Liver (tissue), 3 donors: ENCODE measurements at regions not wholly inside any gene's neighbourhood (a gene's known extent, or its start where the extent isn't known, plus 50 kb on each side); places are given as distances from the start of the nearest gene placed in this dataset.

ENCODE experiments used
- ATF3 ChIP-seq: IDR thresholded peaks from 2 replicates; pipeline ENCODE4 v1.6.1; 2016; ENCODE audit warnings: antibody characterized with exemption
- CTCF ChIP-seq: fragments of 150-350 bp; IDR thresholded peaks from 2 replicates; pipeline ENCODE4 v1.5.1; 2017; ENCODE audit warnings: improper control_type of control experiment, low read depth, low read length; ENCODE audit not compliant: missing input control
- EGR1 ChIP-seq, 2 donors: IDR thresholded peaks; 2 replicates each; pipeline ENCODE4 v1.6.1; 2016 to 2018; ENCODE audit warnings: antibody characterized with exemption in 2 of 2, low read depth in 2 of 2
- FOXA1 ChIP-seq: IDR thresholded peaks from 2 replicates; pipeline ENCODE4 v1.6.1; 2016; ENCODE audit warnings: antibody characterized with exemption
- GABPA ChIP-seq, 2 donors: IDR thresholded peaks in 1 of 2; conservative IDR thresholded peaks in 1 of 2; 2 replicates each; pipeline ENCODE4 v1.6.1; 2016; ENCODE audit warnings: antibody characterized with exemption in 2 of 2, mild to moderate bottlenecking in 1 of 2, moderate library complexity in 1 of 2
- HNF4A ChIP-seq, 2 donors: conservative IDR thresholded peaks; 2 replicates each; pipeline ENCODE4 v1.6.1; 2016; ENCODE audit warnings: antibody characterized with exemption in 2 of 2, mild to moderate bottlenecking in 2 of 2
- JUND ChIP-seq, 2 donors: IDR thresholded peaks; 2 replicates each; pipeline ENCODE4 v1.6.1; 2016; ENCODE audit warnings: antibody characterized with exemption in 2 of 2
- MAX ChIP-seq: IDR thresholded peaks from 2 replicates; pipeline ENCODE4 v1.6.1; 2016; ENCODE audit warnings: antibody characterized with exemption
- RAD21 ChIP-seq, 2 donors: IDR thresholded peaks; 2 replicates each; pipeline ENCODE4 v1.6.1; 2016; ENCODE audit warnings: antibody characterized with exemption in 2 of 2, mild to moderate bottlenecking in 2 of 2
- REST ChIP-seq: IDR thresholded peaks from 2 replicates; pipeline ENCODE4 v1.6.1; 2016; ENCODE audit warnings: antibody characterized with exemption, mild to moderate bottlenecking
- SP1 ChIP-seq: IDR thresholded peaks from 2 replicates; pipeline ENCODE4 v1.6.1; 2018; ENCODE audit warnings: antibody characterized with exemption, mild to moderate bottlenecking
- TAF1 ChIP-seq: conservative IDR thresholded peaks from 2 replicates; pipeline ENCODE4 v1.6.1; 2016; ENCODE audit warnings: antibody characterized with exemption, mild to moderate bottlenecking
- YY1 ChIP-seq: IDR thresholded peaks from 2 replicates; pipeline ENCODE4 v1.6.1; 2016; ENCODE audit warnings: antibody characterized with exemption, mild to moderate bottlenecking
- ZBTB33 ChIP-seq: IDR thresholded peaks from 2 replicates; pipeline ENCODE4 v1.6.1; 2016; ENCODE audit warnings: antibody characterized with exemption
- donor health status: healthy.
- donor health status: healthy.

- no peak for TF ChIP-seq SP1
- no peak for TF ChIP-seq CTCF
- TF ChIP-seq GABPA (IDR thresholded peaks at IDR 0.05 in 1 of 2, conservative IDR thresholded peaks at IDR 0.05 in 1 of 2): no peak
- TF ChIP-seq REST: no peak
- no peak for TF ChIP-seq TAF1
- no peak for TF ChIP-seq YY1
- TF ChIP-seq ZBTB33: no peak
- no peak for TF ChIP-seq RAD21 (IDR thresholded peaks at IDR 0.05)
- TF ChIP-seq JUND (IDR thresholded peaks at IDR 0.05): no peak
- TF ChIP-seq EGR1 (IDR thresholded peaks at IDR 0.05; ENCODE audit: low read depth in 2 of 2): no peak
- no peak for TF ChIP-seq MAX
- TF ChIP-seq ATF3: no peak
- no peak for TF ChIP-seq HNF4A (conservative IDR thresholded peaks at IDR 0.05)
- TF ChIP-seq FOXA1: no peak
These were observed 112.8 kb upstream of the TEX51 start for GRCh38 chr2:126785862-126786261.
